Panc1 (cell line): ENCODE measurements at regions not wholly inside any gene's neighbourhood (a gene's known extent, or its start where the extent isn't known, plus 50 kb on each side); places are given as distances from the start of the nearest gene placed in this dataset.

Experiments
- ATAC-seq: fragments of 200-7000 bp; cut with Tn5 transposase; 2 replicates; pipeline ENCODE4 v1.9.1; 2020; ENCODE audit warnings: mild to moderate bottlenecking, moderate library complexity
- BruUV-seq: library from RNA; stranded (reverse); fragments of 400-500 nt; replicated peaks from 2 replicates; lab custom pipeline; 2021; lab: Mats Ljungman, UMichigan
- CTCF ChIA-PET: fragments of 300-600 bp; sonication (Branson Sonifier 250); formaldehyde crosslinking; loops from one replicate; lab custom pipeline; 2022; ENCODE audit warnings: antibody characterized with exemption; lab: Charles Lee
- POLR2A ChIA-PET: fragments of 300-600 bp; sonication (Branson Sonifier 250); formaldehyde crosslinking; loops from one replicate; lab custom pipeline; 2022; ENCODE audit warnings: antibody characterized with exemption; lab: Charles Lee
- DNase-seq: peaks from one replicate; pipeline ENCODE4 v3.0.0-alpha.2; 2010; ENCODE audit warnings: low read depth, low spot score
- H3K27ac ChIP-seq: 2 replicates; pipeline ENCODE4 v1.5.1; 2011; ENCODE audit warnings: mild to moderate bottlenecking, low read length, inconsistent platforms
- H3K27me3 ChIP-seq: fragments of 200-500 bp; sonication (Bioruptor generic); 2 replicates; pipeline ENCODE4 v1.6.0; 2014; ENCODE audit warnings: low read length, inconsistent platforms; ENCODE audit not compliant: control insufficient read depth, insufficient read depth
- H3K36me3 ChIP-seq: fragments of 200-500 bp; sonication (Bioruptor generic); 2 replicates; pipeline ENCODE4 v1.5.1; 2014; ENCODE audit warnings: inconsistent platforms, mild to moderate bottlenecking, low read length, moderate library complexity; ENCODE audit not compliant: control insufficient read depth, insufficient read depth
- H3K4me1 ChIP-seq: 2 replicates; pipeline ENCODE4 v1.5.1; 2011; ENCODE audit warnings: inconsistent platforms, mild to moderate bottlenecking, low read length, moderate library complexity; ENCODE audit not compliant: control insufficient read depth, insufficient read depth
- H3K4me3 ChIP-seq, 2 experiments: 2 replicates each; pipeline ENCODE4 v1.5.1; 2011 to 2012; ENCODE audit warnings: low read depth in 2 of 2, low read length in 2 of 2, mild to moderate bottlenecking in 2 of 2, inconsistent platforms in 1 of 2, moderate library complexity in 1 of 2
- H3K9me3 ChIP-seq: fragments of 200-500 bp; sonication (Bioruptor generic); 2 replicates; pipeline ENCODE4 v1.5.1; 2014; ENCODE audit warnings: low read depth, mild to moderate bottlenecking, inconsistent platforms, low read length, moderate library complexity; ENCODE audit not compliant: control insufficient read depth, insufficient read depth
- CTCF ChIP-seq: fragments of 450-650 bp; IDR thresholded peaks from 2 replicates; pipeline ENCODE4 v1.5.1; 2017; ENCODE audit warnings: mild to moderate bottlenecking
- POLR2AphosphoS5 ChIP-seq: IDR thresholded peaks from 2 replicates; pipeline ENCODE4 v1.6.1; 2012; ENCODE audit warnings: mild to moderate bottlenecking, low read depth, low read length, moderate library complexity
- REST ChIP-seq, 2 experiments: IDR thresholded peaks; 2 replicates each; pipeline ENCODE4 v1.6.1; 2011 to 2012; ENCODE audit warnings: low read depth in 2 of 2, control low read depth in 1 of 2, low read length in 1 of 2, mild to moderate bottlenecking in 1 of 2, moderate library complexity in 1 of 2; ENCODE audit not compliant: insufficient read depth in 1 of 2
- SIN3A ChIP-seq: IDR thresholded peaks from 2 replicates; pipeline ENCODE4 v1.6.1; 2012; ENCODE audit warnings: low read depth, mild to moderate bottlenecking, low read length, moderate library complexity, borderline replicate concordance; ENCODE audit not compliant: insufficient read depth
- TCF7L2 ChIP-seq: IDR thresholded peaks from 2 replicates; pipeline ENCODE4 v1.6.1; 2011; ENCODE audit warnings: mild to moderate bottlenecking, low read depth, low read length, inconsistent platforms
- in situ Hi-C: cut with HindIII; loops from 2 replicates; pipeline ENCODE4 v1.10.0; 2016; ENCODE audit warnings: low sequenced_read_pairs, low pct_unique_long_range_greater_than_20kb
- intact Hi-C: fragments of 100-400 bp; cut with micrococcal nuclease; formaldehyde crosslinking; loops from one replicate; pipeline ENCODE4 v1.10.0; 2022; ENCODE audit not compliant: unreplicated experiment

GRCh38 chr16:72244853-72245252 is 72.9 kb upstream of the PMFBP1 start:
- ChIA-PET CTCF (no interaction called here), POLR2A (no interaction called here)
- TF ChIP-seq TCF7L2 = no peak
- TF ChIP-seq POLR2AphosphoS5 = no peak
- TF ChIP-seq REST (IDR thresholded peaks at IDR 0.05; ENCODE audit: insufficient read depth in 1 of 2, low read depth in 2 of 2, low read length in 1 of 2) = no peak
- no peak for TF ChIP-seq SIN3A
- no peak for TF ChIP-seq CTCF
- Histone ChIP-seq H3K27me3 (no peaks in the 10 kb centered on the region), H3K9me3 (no peaks in the 10 kb centered on the region), H3K4me3 (no peak overlapping the region), H3K36me3 (no peaks in the 10 kb centered on the region), H3K27ac (no peak overlapping the region), H3K4me1 (no peaks in the 10 kb centered on the region)
- BruUV-seq = no TSS peak
- DNase-seq (no peak), ATAC-seq (no peak)
- in situ Hi-C loops = no loop called here
- intact Hi-C loops = no loop called here

- CTCF ChIA-PET = interaction anchor here (0.9 kb wide), 1 partner anchor 223 kb away, joined by 6 read pairs; no protein-coding TSS in a partner anchor
- ATAC-seq (no peak), DNase-seq (no peak)
- BruUV-seq = no TSS peak
- in situ Hi-C loops (no loop called here), intact Hi-C loops (loop anchor here (2.0 kb wide), 1 partner anchor 223 kb away; no protein-coding TSS in a partner anchor)
- Histone ChIP-seq H3K9me3 (no peaks in the 10 kb centered on the region), H3K36me3 (no peaks in the 10 kb centered on the region), H3K4me1 (no peaks in the 10 kb centered on the region), H3K27ac (no peak overlapping the region), H3K27me3 (no peaks in the 10 kb centered on the region), H3K4me3 (no peak overlapping the region)
- POLR2A ChIA-PET = no interaction called here
- TF ChIP-seq POLR2AphosphoS5 (no peak), REST (IDR thresholded peaks at IDR 0.05; ENCODE audit: insufficient read depth in 1 of 2, low read depth in 2 of 2, low read length in 1 of 2) (no peak), CTCF (no peak), TCF7L2 (no peak), SIN3A (no peak)
These were observed 71.7 kb upstream of the PMFBP1 start for GRCh38 chr16:72243621-72244020.
